ENCODE measurements at regions not wholly inside any gene's neighbourhood (a gene's known extent, or its start where the extent isn't known, plus 50 kb on each side); places are given as distances from the start of the nearest gene placed in this dataset.

DNA sequence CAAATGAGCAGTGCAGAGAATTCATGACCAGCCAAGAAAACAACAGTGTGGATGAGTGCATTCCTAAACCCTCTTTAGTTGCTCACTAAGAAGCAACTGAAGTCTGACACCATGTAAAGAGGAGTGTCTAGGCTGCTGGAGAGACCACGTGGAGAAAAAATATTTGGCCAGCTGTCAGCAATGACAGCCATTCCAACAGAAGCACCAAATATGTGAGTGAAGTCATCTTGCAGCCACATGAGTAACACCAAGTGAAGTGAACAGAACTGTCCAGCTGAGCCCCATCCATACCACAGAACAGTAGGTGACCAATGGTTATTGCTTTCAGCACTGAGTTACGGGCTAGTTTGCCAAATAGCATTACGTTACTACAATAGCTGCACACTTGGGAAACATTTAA is 89.4 kb downstream of the TBXT start:
- no peak for DNase-seq
- Histone ChIP-seq H3K4me3 (ENCODE audit: low read length) (no peak overlapping the region), H3K27me3 (ENCODE audit: control insufficient read depth, insufficient read depth) (no peaks in the 10 kb centered on the region), H3K4me1 (ENCODE audit: control insufficient read depth, insufficient read depth, low read length) (no peaks in the 10 kb centered on the region), H3K27ac (ENCODE audit: low read length) (no peak overlapping the region), H3K9me3 (ENCODE audit: control insufficient read depth, low read length) (no peaks in the 10 kb centered on the region)
- intact Hi-C loops (cut with DNase I): no loop called here
- no peak for ATAC-seq
- WGBS: 57% methylated on average over 3 of the region's 3 CpGs

DNA sequence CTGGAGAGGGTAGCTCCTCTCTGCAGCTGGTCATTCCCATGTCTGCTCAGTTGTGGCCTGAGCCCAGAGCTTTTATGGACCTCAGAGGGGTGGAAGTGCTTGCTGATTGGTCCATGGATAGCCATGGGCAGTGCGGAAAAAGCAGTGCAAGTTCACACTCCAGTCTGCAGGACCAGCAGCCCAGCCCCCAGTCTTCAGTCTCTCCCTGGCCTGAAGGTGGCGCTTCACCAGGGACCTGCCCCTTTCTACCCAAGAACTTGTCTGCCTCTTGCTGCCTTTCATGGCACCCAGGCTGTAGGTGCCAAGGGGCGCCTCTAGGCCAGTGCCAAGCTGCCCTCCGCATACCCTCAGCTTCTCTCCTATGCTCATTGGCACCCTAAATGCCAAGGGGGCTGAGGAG is 91.0 kb downstream of the TBXT start:
- no peaks in the 10 kb centered on the region for H3K27me3 ChIP-seq (ENCODE audit: control insufficient read depth, insufficient read depth)
- no peaks in the 10 kb centered on the region for H3K4me1 ChIP-seq (ENCODE audit: control insufficient read depth, insufficient read depth, low read length)
- DNase-seq (peak in 1 of 3 donors; percentile 32), ATAC-seq (no peak)
- intact Hi-C loops (cut with DNase I): no loop called here
- no peaks in the 10 kb centered on the region for H3K9me3 ChIP-seq (ENCODE audit: control insufficient read depth, low read length)
- 82% methylated on average over 4 of the region's 4 CpGs for WGBS
- no peak overlapping the region for H3K27ac ChIP-seq (ENCODE audit: low read length)
- H3K4me3 ChIP-seq (ENCODE audit: low read length): no peak overlapping the region

DNA sequence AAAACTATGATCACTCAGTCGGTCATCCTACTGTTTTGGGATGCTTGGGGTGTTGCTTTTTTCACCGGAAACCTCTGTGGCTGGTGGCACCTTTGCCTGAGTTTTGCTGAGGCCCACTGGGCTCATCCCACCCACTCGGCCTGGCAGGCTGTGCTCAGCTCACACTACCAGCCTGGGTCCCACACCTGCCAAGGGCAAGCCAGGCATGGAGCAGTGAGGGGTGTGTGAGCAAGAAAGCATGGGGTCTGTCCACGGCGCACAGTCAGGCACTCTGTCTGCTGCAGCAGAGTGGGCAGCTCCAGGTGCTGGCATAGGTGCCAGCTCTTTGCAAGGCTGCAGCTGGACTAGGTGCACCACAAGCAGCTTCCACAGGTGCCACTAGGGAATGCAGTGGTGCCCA is 91.7 kb downstream of the TBXT start:
- H3K4me1 ChIP-seq (ENCODE audit: control insufficient read depth, insufficient read depth, low read length): no peaks in the 10 kb centered on the region
- WGBS: 92% methylated on average over 5 of the region's 5 CpGs
- H3K4me3 ChIP-seq (ENCODE audit: low read length): no peak overlapping the region
- no peaks in the 10 kb centered on the region for H3K9me3 ChIP-seq (ENCODE audit: control insufficient read depth, low read length)
- no peak for DNase-seq
- no peaks in the 10 kb centered on the region for H3K27me3 ChIP-seq (ENCODE audit: control insufficient read depth, insufficient read depth)
- ATAC-seq: no peak
- intact Hi-C loops (cut with DNase I): no loop called here
- no peak overlapping the region for H3K27ac ChIP-seq (ENCODE audit: low read length)

DNA sequence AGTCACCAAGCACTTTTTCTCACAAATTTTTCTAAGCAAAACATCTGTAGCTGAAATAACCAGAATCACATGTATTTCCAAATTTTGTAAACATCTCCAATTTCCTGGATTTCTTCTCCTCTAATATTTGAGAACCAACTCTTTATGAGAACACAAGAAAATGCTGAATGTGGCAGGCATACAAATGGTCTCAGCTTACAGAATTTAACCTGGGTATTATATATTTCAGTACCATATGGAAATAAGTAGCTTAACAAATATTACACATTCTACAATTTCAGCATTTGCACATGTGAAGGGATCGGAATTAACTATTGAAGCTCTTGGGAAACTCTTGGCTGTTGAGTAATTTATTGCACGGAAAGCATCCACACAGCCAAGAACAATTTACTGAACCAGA is 92.5 kb downstream of the TBXT start:
- intact Hi-C loops (cut with DNase I): no loop called here
- Histone ChIP-seq H3K27me3 (ENCODE audit: control insufficient read depth, insufficient read depth) (no peaks in the 10 kb centered on the region), H3K4me3 (ENCODE audit: low read length) (no peak overlapping the region), H3K27ac (ENCODE audit: low read length) (no peak overlapping the region), H3K4me1 (ENCODE audit: control insufficient read depth, insufficient read depth, low read length) (no peaks in the 10 kb centered on the region), H3K9me3 (ENCODE audit: control insufficient read depth, low read length) (no peaks in the 10 kb centered on the region)
- DNase-seq (no peak), ATAC-seq (no peak)
- 73% methylated on average over 2 of the region's 2 CpGs for WGBS

DNA sequence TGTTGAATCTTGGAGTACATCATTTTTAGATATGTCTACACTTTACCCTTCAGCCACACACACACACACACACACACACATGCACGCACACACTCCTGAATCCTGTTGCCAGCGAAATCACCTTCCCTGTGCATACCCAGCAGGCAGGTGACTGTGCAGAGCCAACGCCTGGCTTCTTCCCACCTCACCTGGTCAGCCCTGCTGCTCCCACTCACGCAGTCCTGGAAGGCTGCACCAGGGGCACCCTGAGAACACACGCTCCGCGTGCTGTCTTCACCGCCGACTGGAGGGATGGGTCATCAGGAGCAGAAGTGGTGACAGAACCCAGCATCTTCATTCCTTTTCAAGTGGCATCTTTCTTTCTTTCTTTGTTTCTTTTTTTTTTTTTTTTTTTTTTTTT is 94.6 kb downstream of the TBXT start:
- Histone ChIP-seq H3K27me3 (ENCODE audit: control insufficient read depth, insufficient read depth) (no peaks in the 10 kb centered on the region), H3K9me3 (ENCODE audit: control insufficient read depth, low read length) (no peaks in the 10 kb centered on the region), H3K4me3 (ENCODE audit: low read length) (no peak overlapping the region), H3K27ac (ENCODE audit: low read length) (no peak overlapping the region), H3K4me1 (ENCODE audit: control insufficient read depth, insufficient read depth, low read length) (no peaks in the 10 kb centered on the region)
- WGBS: 95% methylated on average over 9 of the region's 9 CpGs
- intact Hi-C loops (cut with DNase I): no loop called here
- no peak for ATAC-seq
- peak in 1 of 3 donors; percentile 32 for DNase-seq

DNA sequence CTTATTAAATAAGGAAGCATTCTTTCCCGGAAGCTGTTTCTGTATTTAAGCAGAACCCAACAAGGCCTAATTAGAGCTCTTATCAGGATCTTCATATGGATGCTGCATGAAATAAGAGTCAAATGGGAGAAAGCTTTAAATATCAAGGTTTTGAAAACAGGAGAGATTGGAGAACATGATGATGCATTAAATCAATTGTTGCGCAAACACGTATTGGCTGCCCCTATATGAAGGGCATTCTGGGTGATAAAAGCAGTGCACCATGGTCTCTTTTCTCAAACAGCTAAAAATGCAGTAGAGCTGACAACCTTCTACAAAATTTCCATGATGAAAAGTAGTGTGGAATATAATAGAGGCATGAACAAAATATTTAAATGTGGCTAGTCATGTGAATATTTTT is 98.9 kb downstream of the TBXT start:
- WGBS: 76% methylated on average over 3 of the region's 3 CpGs
- ATAC-seq (no peak), DNase-seq (no peak)

DNA sequence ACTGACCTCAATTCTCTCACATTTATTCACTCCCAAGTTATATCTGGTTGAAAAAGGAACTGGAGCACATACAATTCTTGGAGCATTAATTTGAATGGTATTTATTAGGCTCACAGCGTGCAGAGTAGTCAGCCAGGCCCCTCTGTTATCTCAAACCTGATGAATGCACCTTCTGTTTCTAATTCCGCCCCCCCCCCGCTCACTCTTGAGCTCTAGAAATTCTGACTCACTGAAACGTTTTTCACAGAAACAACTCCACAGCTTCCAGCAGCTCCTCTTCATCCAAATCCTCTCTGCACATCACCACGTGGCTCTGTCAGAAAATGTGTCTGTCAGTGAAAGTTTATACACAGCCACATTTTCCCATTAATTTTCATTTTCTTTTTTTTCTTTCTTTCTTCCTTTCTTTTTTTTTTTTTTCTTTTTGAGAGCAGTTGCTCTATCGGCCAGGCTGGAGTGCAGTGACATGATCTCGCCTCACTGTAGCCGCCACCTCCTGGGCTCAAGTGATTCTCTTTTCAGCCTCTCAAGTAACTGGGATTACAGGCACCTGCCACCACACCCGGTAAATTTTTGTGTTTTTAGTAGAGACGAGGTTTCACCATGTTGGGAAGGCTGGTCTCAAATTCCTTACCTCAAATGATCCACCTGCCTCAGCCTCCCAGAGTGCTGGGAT is 109.4 kb downstream of the TBXT start:
- Histone ChIP-seq H3K4me3 (ENCODE audit: low read length) (no peak overlapping the region), H3K4me1 (ENCODE audit: control insufficient read depth, insufficient read depth, low read length) (no peaks in the 10 kb centered on the region), H3K9me3 (ENCODE audit: control insufficient read depth, low read length) (peaks cover 2% of the 10 kb centered on the region), H3K27me3 (ENCODE audit: control insufficient read depth, insufficient read depth) (no peaks in the 10 kb centered on the region), H3K27ac (ENCODE audit: low read length) (no peak overlapping the region)
- ATAC-seq (peak; percentile 86 to 88), DNase-seq (peak; percentile 48 to 88 (median 55))
- WGBS: 45% methylated on average over 10 of the region's 10 CpGs
- intact Hi-C loops (cut with DNase I): no loop called here

More for the DNA sequence above, 98.9 kb downstream of the TBXT start:
- Histone ChIP-seq H3K27me3 (ENCODE audit: control insufficient read depth, insufficient read depth) (no peaks in the 10 kb centered on the region), H3K4me1 (ENCODE audit: control insufficient read depth, insufficient read depth, low read length) (no peaks in the 10 kb centered on the region), H3K4me3 (ENCODE audit: low read length) (no peak overlapping the region), H3K27ac (ENCODE audit: low read length) (no peak overlapping the region), H3K9me3 (ENCODE audit: control insufficient read depth, low read length) (no peaks in the 10 kb centered on the region)
- intact Hi-C loops (cut with DNase I): no loop called here

DNA sequence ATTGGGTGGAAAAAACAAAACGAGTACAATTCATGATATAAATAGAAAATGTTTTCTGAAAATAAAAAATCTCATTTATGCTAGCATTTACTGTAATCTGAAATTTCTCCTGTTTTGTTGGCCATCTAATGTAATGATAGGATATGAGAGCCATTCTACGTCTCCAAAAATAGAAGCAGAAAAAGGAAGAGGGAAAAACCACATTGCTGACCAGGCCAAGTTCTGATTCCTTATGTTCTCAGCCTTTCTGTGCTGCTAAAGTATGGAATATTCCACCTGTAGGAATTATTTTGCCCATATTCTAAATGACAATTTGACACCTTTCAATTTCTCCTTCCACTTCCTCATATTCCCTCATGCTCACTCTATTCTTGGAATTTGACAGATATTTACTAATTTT is 110.2 kb downstream of the TBXT start:
- 29% methylated on average over 2 of the region's 2 CpGs for WGBS
- H3K4me1 ChIP-seq (ENCODE audit: control insufficient read depth, insufficient read depth, low read length): no peaks in the 10 kb centered on the region
- H3K4me3 ChIP-seq (ENCODE audit: low read length): no peak overlapping the region
- H3K27ac ChIP-seq (ENCODE audit: low read length): no peak overlapping the region
- H3K9me3 ChIP-seq (ENCODE audit: control insufficient read depth, low read length): peaks cover 2% of the 10 kb centered on the region
- DNase-seq (no peak), ATAC-seq (no peak)
- H3K27me3 ChIP-seq (ENCODE audit: control insufficient read depth, insufficient read depth): no peaks in the 10 kb centered on the region
- intact Hi-C loops (cut with DNase I): no loop called here

DNA sequence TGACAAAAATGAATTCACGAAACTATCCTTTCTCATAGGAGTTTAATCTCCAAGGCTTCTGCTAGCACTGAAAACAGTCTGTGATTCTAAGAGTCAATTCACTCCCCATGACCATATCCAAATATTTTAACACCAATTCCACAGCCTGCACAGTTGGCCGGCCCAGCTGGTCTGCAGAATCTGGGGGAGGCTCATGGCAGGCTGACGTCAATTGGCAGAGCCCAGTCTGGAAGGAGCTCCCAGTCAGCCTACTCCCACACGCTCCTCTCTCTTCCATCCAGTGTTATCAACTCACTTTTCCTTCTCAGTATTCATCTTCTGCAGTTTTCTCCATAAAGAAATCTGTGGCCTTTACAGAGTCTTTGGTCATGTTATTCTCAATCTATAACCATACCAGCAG is 111.0 kb downstream of the TBXT start:
- peak; percentile 96 to 98 for ATAC-seq
- intact Hi-C loops (cut with DNase I): no loop called here
- no peak overlapping the region for H3K4me3 ChIP-seq (ENCODE audit: low read length)

DNA sequence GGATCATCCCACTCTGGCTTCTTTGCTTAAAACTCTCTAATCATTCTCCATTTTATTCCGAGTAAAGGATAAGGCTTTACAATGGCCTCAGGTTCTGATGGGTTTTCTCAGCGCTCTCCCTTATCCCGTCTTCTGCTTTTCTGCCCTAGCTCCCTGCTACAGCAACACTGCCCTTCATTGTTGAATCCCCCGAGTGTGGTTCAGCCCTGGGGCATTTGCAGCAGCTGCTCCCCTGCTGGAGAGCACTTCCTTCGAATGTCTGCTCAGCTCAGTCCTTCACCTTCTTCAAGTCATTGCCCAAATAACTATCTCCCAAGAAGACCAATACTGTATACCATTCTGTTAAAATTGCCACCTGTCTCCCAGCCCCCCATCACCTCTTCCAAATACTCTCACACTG is 111.8 kb downstream of the TBXT start:
- WGBS: 78% methylated on average over 5 of the region's 5 CpGs
- Histone ChIP-seq H3K27me3 (ENCODE audit: control insufficient read depth, insufficient read depth) (no peaks in the 10 kb centered on the region), H3K9me3 (ENCODE audit: control insufficient read depth, low read length) (peaks cover 2% of the 10 kb centered on the region), H3K4me1 (ENCODE audit: control insufficient read depth, insufficient read depth, low read length) (no peaks in the 10 kb centered on the region), H3K4me3 (ENCODE audit: low read length) (no peak overlapping the region), H3K27ac (ENCODE audit: low read length) (no peak overlapping the region)
- no peak for ATAC-seq
- DNase-seq: no peak
- intact Hi-C loops (cut with DNase I): no loop called here

More for the DNA sequence above, 111.0 kb downstream of the TBXT start:
- DNase-seq: peak; percentile 86 to 93 (median 89)
- H3K9me3 ChIP-seq (ENCODE audit: control insufficient read depth, low read length): peaks cover 2% of the 10 kb centered on the region
- WGBS: 51% methylated on average over 4 of the region's 4 CpGs
- H3K4me1 ChIP-seq (ENCODE audit: control insufficient read depth, insufficient read depth, low read length): no peaks in the 10 kb centered on the region
- H3K27me3 ChIP-seq (ENCODE audit: control insufficient read depth, insufficient read depth): no peaks in the 10 kb centered on the region
- H3K27ac ChIP-seq (ENCODE audit: low read length): no peak overlapping the region

DNA sequence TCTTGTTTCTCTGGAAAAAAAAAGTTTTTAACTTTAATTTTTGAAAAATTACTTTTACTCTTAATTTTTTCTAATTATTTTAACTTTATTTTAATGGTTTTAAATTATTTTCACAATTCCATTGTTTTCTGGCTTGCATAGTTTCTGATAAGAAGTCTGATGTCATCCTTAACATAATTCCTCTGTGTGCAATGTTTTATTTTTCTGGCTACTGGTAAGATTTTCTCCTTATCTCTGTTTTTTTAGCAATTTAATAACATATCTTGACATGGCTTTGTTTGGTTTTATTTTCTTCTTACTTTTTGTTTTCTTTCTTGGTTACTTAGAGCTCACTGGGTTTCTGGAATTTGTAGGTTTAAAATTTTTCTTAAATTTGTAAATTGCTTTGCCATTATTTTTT is 114.8 kb downstream of the TBXT start:
- no peaks in the 10 kb centered on the region for H3K4me1 ChIP-seq (ENCODE audit: control insufficient read depth, insufficient read depth, low read length)
- peaks cover 2% of the 10 kb centered on the region for H3K9me3 ChIP-seq (ENCODE audit: control insufficient read depth, low read length)
- no peaks in the 10 kb centered on the region for H3K27me3 ChIP-seq (ENCODE audit: control insufficient read depth, insufficient read depth)
- ATAC-seq (no peak), DNase-seq (no peak)
- intact Hi-C loops (cut with DNase I): no loop called here
- H3K27ac ChIP-seq (ENCODE audit: low read length): no peak overlapping the region
- H3K4me3 ChIP-seq (ENCODE audit: low read length): no peak overlapping the region

DNA sequence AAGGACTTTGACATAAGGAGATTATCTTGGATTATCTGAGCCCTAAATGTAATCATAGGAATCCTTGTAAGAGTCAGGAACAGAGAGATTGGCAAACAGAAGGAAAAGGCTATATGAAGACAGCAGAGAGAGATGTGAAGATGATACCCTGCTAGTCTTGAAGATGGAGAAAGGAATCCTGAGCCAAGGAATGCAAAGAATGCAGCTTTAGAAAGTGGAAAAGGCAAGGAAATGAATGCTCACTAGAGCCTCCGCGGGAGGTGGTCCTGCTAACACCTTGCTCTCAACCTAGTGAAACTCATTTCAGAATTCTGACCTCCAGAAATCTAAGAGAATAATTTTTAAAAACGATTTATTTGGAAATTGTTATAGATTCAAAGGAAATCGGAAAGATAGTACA is 117.1 kb downstream of the TBXT start:
- no peaks in the 10 kb centered on the region for H3K27me3 ChIP-seq (ENCODE audit: control insufficient read depth, insufficient read depth)
- no peaks in the 10 kb centered on the region for H3K4me1 ChIP-seq (ENCODE audit: control insufficient read depth, insufficient read depth, low read length)
- WGBS: 67% methylated on average over 4 of the region's 4 CpGs
- H3K27ac ChIP-seq (ENCODE audit: low read length): no peak overlapping the region
- intact Hi-C loops (cut with DNase I): no loop called here
- DNase-seq: no peak
- H3K4me3 ChIP-seq (ENCODE audit: low read length): no peak overlapping the region
- peaks cover 2% of the 10 kb centered on the region for H3K9me3 ChIP-seq (ENCODE audit: control insufficient read depth, low read length)
- no peak for ATAC-seq

Measured in right cardiac atrium (tissue), 5 donors.